Thyroid gland (tissue), 4 donors: ENCODE measurements at regions not wholly inside any gene's neighbourhood (a gene's known extent, or its start where the extent isn't known, plus 50 kb on each side); places are given as distances from the start of the nearest gene placed in this dataset.

Source experiments
- CTCF ChIP-seq, 6 experiments: fragments of 200-600 bp in 3 of 6; fragments of 450-650 bp in 3 of 6; sonication (generic) in 3 of 6; IDR thresholded peaks; one replicate each; pipeline ENCODE4 v1.5.1; 2016 to 2019; ENCODE audit warnings: antibody characterized with exemption in 6 of 6, mild to moderate bottlenecking in 2 of 6, inconsistent platforms in 1 of 6, moderate library complexity in 1 of 6
- POLR2A ChIP-seq, 2 donors: fragments of 450-650 bp; IDR thresholded peaks; one replicate each; pipeline ENCODE4 v1.6.1; 2017; ENCODE audit warnings: antibody characterized with exemption in 2 of 2, mild to moderate bottlenecking in 2 of 2, moderate library complexity in 1 of 2

GRCh38 chr3:18880691-18881090 is 267.6 kb upstream of the KCNH8 start:
- TF ChIP-seq POLR2A (IDR thresholded peaks at IDR 0.05) (no peak), CTCF (IDR thresholded peaks at IDR 0.05) (no peak)
